ENCODE measurements at regions not wholly inside any gene's neighbourhood (a gene's known extent, or its start where the extent isn't known, plus 50 kb on each side); places are given as distances from the start of the nearest gene placed in this dataset.

DNA sequence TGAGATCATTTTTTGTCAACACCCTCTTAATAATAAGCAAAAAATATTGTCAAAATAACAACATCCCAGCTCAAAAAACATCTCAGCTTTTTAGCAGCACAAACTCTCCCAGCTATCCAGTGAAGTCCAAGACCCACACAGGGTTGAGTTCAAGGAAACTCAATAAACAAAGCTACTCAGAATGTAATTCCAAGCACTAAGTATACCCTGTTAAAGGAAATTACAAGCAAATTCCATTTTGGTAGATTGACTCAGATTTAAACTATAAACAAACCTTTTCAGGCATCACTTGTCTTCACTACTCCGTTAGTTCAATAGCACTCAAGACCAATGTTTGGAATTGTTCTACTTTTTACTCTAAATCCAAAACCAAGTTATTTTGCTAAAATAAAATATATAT lies 506.0 kb upstream of the INTU start:
- H3K27me3 ChIP-seq = no peaks in the 10 kb centered on the region
- no peak overlapping the region for H3K27ac ChIP-seq
- H3K36me3 ChIP-seq (replicated peaks in 1 of 2) = no peaks in the 10 kb centered on the region
- intact Hi-C loops (cut with DNase I) = no loop called here
- H3K4me1 ChIP-seq (replicated peaks in 1 of 2) = no peaks in the 10 kb centered on the region
- H3K4me3 ChIP-seq = no peak overlapping the region
- no peak for DNase-seq
- H3K9me3 ChIP-seq (replicated peaks in 1 of 3) = no peaks in the 10 kb centered on the region
- 85 to 96% (median 86%) methylated on average over 1 of the region's 1 CpG for WGBS, 4 donors
- TF ChIP-seq, protein P1, sequence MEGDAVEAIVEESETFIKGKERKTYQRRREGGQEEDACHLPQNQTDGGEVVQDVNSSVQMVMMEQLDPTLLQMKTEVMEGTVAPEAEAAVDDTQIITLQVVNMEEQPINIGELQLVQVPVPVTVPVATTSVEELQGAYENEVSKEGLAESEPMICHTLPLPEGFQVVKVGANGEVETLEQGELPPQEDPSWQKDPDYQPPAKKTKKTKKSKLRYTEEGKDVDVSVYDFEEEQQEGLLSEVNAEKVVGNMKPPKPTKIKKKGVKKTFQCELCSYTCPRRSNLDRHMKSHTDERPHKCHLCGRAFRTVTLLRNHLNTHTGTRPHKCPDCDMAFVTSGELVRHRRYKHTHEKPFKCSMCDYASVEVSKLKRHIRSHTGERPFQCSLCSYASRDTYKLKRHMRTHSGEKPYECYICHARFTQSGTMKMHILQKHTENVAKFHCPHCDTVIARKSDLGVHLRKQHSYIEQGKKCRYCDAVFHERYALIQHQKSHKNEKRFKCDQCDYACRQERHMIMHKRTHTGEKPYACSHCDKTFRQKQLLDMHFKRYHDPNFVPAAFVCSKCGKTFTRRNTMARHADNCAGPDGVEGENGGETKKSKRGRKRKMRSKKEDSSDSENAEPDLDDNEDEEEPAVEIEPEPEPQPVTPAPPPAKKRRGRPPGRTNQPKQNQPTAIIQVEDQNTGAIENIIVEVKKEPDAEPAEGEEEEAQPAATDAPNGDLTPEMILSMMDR (IDR thresholded peaks at IDR 0.05) = no peak
- no peak for TF ChIP-seq POLR2A (IDR thresholded peaks at IDR 0.05)

DNA sequence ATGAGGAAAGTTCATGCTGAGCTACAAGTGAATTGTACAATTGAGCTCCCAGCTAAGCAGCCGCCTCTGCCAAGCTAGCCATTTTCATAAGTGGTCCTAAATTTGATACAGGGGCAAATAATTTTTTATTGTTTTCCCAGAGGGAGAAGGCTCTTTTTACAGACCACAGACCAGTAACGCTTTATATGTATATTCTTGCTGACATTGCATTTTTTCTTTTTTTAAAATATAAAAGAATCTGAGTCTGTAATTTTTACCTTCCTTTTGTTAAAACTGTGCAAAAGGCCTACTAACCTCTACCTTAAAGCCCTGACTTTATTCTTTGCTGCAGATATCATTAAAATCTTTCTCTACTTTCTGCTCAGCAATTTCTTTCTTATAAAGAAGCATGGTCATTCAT lies 501.2 kb upstream of the INTU start:
- no peak for TF ChIP-seq POLR2A (IDR thresholded peaks at IDR 0.05)
- TF ChIP-seq, protein P1 (IDR thresholded peaks at IDR 0.05) = no peak
- Histone ChIP-seq H3K4me3 (no peak overlapping the region), H3K4me1 (replicated peaks in 1 of 2) (no peaks in the 10 kb centered on the region), H3K36me3 (replicated peaks in 1 of 2) (no peaks in the 10 kb centered on the region), H3K9me3 (replicated peaks in 1 of 3) (no peaks in the 10 kb centered on the region), H3K27me3 (no peaks in the 10 kb centered on the region), H3K27ac (no peak overlapping the region)
- intact Hi-C loops (cut with DNase I) = no loop called here
- WGBS, 4 donors = 89 to 96% (median 91%) methylated on average over 2 of the region's 2 CpGs
- no peak for DNase-seq

- intact Hi-C loops (cut with DNase I) = no loop called here
- DNase-seq = no peak
- H3K4me1 ChIP-seq (replicated peaks in 1 of 2) = no peaks in the 10 kb centered on the region
- H3K27me3 ChIP-seq = no peaks in the 10 kb centered on the region
- TF ChIP-seq, protein P1 (IDR thresholded peaks at IDR 0.05) = no peak
- TF ChIP-seq POLR2A (IDR thresholded peaks at IDR 0.05) = no peak
- H3K9me3 ChIP-seq (replicated peaks in 1 of 3) = no peaks in the 10 kb centered on the region
- H3K4me3 ChIP-seq = no peak overlapping the region
- no peaks in the 10 kb centered on the region for H3K36me3 ChIP-seq (replicated peaks in 1 of 2)
- H3K27ac ChIP-seq = no peak overlapping the region
- 34 to 37% (median 35%) methylated on average over 2 of the region's 2 CpGs for WGBS, 4 donors
These were observed 498.3 kb upstream of the INTU start for GRCh38 chr4:127134490-127134889.

GRCh38 chr4:127138586-127138985 lies 494.2 kb upstream of the INTU start:
- intact Hi-C loops (cut with DNase I) = no loop called here

More at GRCh38 chr4:127138586-127138985, 494.2 kb upstream of the INTU start:
- H3K27ac ChIP-seq = no peak overlapping the region
- H3K27me3 ChIP-seq = no peaks in the 10 kb centered on the region
- 74 to 81% (median 79%) methylated on average over 4 of the region's 4 CpGs for WGBS, 4 donors
- H3K9me3 ChIP-seq (replicated peaks in 1 of 3) = no peaks in the 10 kb centered on the region
- TF ChIP-seq, protein P1 (IDR thresholded peaks at IDR 0.05) = no peak
- no peak for TF ChIP-seq POLR2A (IDR thresholded peaks at IDR 0.05)
- H3K36me3 ChIP-seq (replicated peaks in 1 of 2) = no peaks in the 10 kb centered on the region
- no peak for DNase-seq
- H3K4me3 ChIP-seq = no peak overlapping the region
- no peaks in the 10 kb centered on the region for H3K4me1 ChIP-seq (replicated peaks in 1 of 2)
